GM03348 (cell line): ENCODE measurements at regions not wholly inside any gene's neighbourhood (a gene's known extent, or its start where the extent isn't known, plus 50 kb on each side); places are given as distances from the start of the nearest gene placed in this dataset.

Source experiments
- DNase-seq: peaks from one replicate; pipeline ENCODE4 v3.0.0; 2012; ENCODE audit warnings: low spot score

DNA sequence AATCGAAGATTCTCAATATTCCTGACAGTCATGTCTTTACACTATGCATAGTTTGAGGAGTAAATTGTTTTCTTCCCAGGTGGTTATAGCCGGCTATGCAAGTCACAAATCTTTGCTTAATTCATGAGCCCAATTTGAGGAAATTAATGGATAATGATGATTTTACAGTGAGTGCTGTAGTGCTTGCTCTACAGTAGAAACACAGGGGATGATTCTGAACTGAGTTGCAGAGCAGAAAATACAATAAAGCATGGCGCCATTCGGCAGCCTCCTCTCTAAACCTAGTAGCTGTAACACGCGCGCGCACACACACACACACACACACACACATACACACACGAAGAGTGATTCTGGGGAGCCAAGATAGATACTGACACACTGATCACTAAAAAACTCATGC is 181.7 kb upstream of the DPH6 start:
- no peak for DNase-seq

GRCh38 chr15:35728219-35728940 is 182.4 kb upstream of the DPH6 start:
- no peak for DNase-seq

DNA sequence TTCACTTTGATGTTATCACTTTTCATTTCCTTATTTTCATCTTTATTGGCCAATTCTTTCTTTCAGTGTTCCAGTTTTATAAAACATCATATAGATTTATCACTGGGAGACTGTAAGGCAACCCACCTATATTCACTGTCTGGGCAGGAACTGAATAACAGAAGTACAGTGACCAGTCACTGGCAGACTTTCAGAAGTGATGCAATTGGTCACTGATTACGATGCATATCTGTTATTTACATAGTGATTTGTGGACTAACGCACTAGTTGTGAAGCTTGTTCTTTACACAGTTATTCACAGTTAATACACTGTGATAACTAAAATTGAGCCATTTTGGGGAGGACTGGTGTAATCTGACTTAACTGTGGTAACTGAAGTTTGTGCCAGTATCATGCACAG is 190.2 kb upstream of the DPH6 start:
- DNase-seq: no peak

DNA sequence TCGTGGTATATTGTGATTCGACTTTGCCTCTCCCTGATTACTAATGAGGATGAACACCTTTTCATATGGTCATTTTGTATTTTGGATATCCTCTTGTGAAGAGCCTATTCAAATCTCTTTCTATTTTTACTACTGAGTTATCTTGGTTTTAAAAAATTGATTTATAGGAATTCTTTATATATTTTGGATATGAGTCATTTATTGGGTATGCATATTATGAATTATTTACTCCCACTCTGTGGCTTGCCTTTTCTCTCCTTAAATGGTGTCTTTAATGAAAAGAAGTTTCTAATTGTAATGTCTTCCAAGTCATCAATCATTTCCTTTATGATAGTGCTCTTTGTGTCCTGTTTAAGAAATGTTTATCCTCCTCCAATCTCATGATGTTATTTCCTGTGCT is 191.5 kb upstream of the DPH6 start:
- peak; percentile 14 for DNase-seq

DNA sequence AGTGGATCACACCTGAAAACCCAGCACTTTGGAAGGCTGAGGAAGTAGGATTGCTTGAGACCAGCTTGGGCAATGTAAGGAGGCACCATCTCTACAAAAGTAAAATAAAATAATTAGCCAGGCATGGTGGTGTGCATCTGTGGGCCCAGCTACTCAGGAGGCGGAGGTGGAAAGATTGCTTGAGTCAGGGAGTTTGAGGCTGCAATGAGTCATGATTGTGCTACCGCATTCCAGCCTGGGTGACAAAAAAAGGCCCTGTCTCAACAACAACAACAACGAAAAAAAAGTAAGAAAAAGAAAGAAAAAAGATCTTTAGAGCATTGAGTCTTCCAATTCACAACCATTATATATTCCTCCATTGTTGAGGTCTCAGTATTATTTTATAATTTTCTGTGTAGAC is 192.4 kb upstream of the DPH6 start:
- no peak for DNase-seq

DNA sequence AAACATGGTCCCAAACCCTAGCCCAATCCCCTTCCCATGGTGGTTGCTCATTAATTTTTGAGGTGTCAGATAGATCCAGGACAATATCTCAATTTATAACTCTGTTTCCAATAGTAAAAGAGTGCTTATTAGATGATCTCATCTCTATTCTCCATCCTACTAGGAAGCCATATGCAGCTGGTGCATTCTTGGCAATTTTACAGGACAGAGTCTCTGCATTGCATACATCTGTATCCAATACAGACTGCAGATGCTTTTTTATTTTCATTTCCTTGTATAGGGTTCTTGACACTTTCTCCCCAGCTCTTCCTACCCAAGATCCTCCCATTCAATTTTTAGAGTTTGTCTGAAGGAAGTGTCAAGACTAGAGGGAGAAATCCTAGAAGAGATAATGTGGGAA is 194.8 kb upstream of the DPH6 start:
- peak; percentile 35 for DNase-seq

DNA sequence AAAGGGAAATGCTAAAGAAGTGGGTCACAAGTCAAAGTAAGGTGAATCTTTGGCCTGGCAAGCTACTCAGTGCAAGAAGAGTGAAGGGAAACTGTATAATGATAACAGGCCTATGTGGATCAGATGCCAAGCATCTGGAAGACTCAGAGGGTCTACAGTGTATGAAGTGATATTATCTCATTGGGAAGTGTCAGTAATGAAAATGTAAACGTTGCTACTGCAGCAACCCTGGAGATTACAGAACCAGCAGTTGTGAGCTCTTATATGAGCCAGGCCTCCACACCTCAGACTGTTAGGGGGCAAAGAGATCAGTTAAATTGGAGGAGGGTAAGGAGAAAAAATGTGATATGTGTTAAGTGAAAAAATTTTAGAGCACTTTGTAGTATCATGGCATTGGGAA is 195.4 kb upstream of the DPH6 start:
- DNase-seq: no peak

DNA sequence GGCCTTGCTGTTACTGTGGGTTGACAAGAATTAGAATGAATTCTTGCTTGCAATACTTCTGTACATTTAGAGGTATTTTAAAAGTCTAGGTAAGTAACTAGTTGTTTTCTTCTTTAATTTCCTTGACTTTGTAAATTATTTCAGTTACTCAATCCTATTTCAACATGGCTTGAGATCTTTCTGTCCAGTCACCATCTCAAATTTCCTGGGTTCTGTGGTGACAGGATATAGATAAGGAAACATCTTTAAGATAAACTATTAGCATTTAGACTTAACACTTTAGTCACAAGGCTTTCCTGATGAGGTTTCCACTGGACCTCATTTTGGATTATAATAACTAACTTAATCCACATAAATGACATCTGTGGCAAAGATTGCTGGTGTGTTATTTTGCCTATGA is 195.9 kb upstream of the DPH6 start:
- no peak for DNase-seq

DNA sequence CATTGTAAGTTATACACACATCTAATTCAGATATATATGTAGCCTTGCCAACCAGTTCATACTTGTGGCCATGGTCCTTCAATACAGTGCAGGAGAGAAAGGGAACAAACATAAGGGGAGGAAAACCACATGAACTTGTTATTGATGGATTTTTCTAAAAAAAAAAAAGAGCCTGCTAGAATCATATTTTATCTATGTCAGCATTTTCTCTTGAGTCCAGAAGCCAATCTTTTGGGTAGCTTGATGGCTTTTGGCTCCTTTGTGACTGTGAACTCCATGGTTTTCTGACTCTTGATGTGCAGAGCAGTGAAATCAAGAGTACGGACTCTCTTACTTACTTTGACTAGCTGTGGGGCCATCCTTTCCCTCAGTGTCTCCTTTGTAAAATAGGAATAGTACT is 197.4 kb upstream of the DPH6 start:
- DNase-seq: no peak

DNA sequence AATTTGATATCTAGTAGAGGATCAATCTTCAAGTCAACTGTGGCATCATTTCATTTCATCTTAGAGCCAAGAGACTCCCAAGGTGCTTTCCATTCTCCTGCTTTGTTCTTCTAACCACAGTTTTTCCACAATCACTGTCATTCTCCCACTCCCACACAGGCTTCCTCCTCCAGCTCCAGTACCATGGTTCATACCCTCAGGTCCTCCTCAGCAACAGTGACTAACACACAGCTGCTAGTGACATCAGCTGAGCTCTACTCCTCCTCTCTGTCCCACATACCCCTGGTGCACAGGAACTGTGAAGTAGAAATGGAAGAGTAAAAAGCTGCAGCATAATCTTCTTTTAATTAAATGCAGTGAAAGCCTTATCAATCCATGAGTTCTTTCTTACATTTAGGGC is 200.2 kb upstream of the DPH6 start:
- no peak for DNase-seq

DNA sequence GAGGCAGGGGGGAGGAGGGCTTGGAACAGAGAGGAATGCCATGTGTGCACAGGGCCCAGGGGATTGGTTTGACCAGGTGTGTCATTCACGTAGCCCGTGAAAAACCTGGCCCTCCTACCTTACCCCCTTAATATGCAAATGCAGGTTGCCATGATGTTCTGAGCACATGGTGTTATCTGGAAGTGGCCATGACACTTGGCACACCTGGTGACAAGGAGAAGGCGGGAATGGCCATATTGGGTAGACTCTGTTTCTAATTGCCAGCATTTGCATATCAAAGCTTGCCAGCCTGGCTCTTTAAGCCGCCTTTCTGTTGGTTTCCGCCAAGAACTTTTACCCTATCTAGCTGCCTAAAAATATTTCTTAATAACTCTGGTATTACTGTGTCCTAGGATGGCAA is 202.1 kb upstream of the DPH6 start:
- DNase-seq: no peak

GRCh38 chr15:35750051-35750450 is 204.1 kb upstream of the DPH6 start:
- DNase-seq: no peak

DNA sequence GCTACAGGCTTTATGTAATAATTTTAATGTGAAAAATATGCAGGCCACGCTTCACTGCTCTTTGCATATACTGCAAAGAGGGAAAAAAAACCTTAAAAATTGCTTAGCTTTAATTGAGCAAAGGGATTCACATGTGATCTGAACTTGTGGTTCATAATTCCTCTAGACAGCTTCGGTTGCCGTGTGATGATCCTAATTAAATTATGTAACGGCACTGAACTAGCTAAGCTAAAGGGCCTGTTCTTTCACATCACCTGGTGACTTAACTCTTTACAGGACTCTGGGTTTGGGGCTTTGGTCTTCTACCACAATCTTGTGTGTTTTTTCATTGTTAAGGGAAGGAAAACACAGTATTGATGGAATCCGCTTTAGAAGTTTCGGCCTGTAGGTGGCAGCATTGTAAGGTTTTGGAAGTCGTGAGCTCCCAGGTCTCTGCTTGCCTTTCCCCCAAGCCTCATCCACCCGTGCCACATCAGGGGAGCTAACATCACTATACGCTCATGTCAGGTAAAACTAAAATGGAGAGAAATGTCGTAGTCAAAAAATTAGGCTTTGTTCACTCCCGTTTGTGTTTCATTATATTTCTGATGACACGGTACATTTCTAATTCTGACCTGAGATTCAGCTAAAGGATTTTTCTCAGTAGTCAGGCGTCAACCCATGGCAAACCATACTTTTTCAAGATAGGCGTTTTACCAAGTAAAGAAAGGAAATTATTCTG is 205.6 kb upstream of the DPH6 start:
- peak; percentile 70 for DNase-seq

GRCh38 chr15:35752134-35752466 is 206.1 kb upstream of the DPH6 start:
- DNase-seq: no peak

GRCh38 chr15:35753486-35753885 is 207.5 kb upstream of the DPH6 start:
- DNase-seq: peak; percentile 17

- DNase-seq: no peak
Measured at GRCh38 chr15:35755237-35755802, 209.4 kb upstream of the DPH6 start.

- DNase-seq: no peak
Measured at GRCh38 chr15:35756623-35757022, 210.7 kb upstream of the DPH6 start.

GRCh38 chr15:35757361-35757760 is 211.4 kb upstream of the DPH6 start:
- no peak for DNase-seq

GRCh38 chr15:35757765-35758164 is 211.8 kb upstream of the DPH6 start:
- DNase-seq: no peak

- DNase-seq: no peak
Measured at GRCh38 chr15:35764661-35765519, 218.9 kb upstream of the DPH6 start.

DNA sequence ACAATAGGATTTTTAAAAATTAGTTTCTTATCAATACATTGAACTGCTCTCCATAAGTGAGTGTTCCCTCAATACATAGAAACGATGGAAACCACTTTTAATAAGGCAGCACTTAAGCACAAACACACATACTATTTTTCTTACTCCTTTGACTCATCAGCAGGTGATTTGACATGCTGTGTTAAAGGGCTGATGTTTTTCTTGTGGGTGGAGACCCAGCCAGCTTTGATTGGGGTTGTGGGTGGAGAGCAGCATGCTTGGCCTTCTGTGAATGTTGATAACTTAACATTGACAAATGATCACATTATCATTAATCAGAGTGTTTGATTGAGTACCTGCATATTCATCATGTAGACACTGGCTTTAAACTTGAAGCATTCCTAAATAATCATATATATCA is 223.0 kb upstream of the DPH6 start:
- DNase-seq: no peak

GRCh38 chr15:35769656-35770055 is 223.7 kb upstream of the DPH6 start:
- no peak for DNase-seq
